Endothelial cell of umbilical vein (primary cell): ENCODE measurements at regions not wholly inside any gene's neighbourhood (a gene's known extent, or its start where the extent isn't known, plus 50 kb on each side); places are given as distances from the start of the nearest gene placed in this dataset.

Experiments used
- CTCF ChIP-seq, 2 donors: IDR thresholded peaks; 1 replicate in 1 of 2; 2 replicates in 1 of 2; pipeline ENCODE4 v1.5.1; 2011; ENCODE audit warnings: low read length in 2 of 2, mild to moderate bottlenecking in 2 of 2, moderate library complexity in 2 of 2, control low read depth in 1 of 2, inconsistent platforms in 1 of 2, low read depth in 1 of 2; ENCODE audit not compliant: insufficient read depth in 1 of 2; ENCODE audit errors: extremely low read depth in 1 of 2
- EZH2 ChIP-seq: IDR thresholded peaks from 2 replicates; pipeline ENCODE4 v1.6.1; 2012; ENCODE audit warnings: borderline replicate concordance, low read depth, mild to moderate bottlenecking, moderate library complexity, low read length, inconsistent platforms; ENCODE audit not compliant: severe bottlenecking
- FOS ChIP-seq: IDR thresholded peaks from 2 replicates; pipeline ENCODE4 v1.6.1; 2011; ENCODE audit warnings: mild to moderate bottlenecking, low read length, moderate library complexity, borderline replicate concordance; ENCODE audit not compliant: insufficient read depth
- JUN ChIP-seq: IDR thresholded peaks from 2 replicates; pipeline ENCODE4 v1.6.1; 2011; ENCODE audit warnings: borderline replicate concordance, low read depth; ENCODE audit not compliant: insufficient read length, insufficient read depth
- MAX ChIP-seq: IDR thresholded peaks from 2 replicates; pipeline ENCODE4 v1.6.1; 2011; ENCODE audit not compliant: insufficient read depth, insufficient read length
- MYC ChIP-seq: IDR thresholded peaks from one replicate; pipeline ENCODE4 v1.6.1; 2011; ENCODE audit warnings: mild to moderate bottlenecking, low read depth, low read length
- POLR2A ChIP-seq: IDR thresholded peaks from 2 replicates; pipeline ENCODE4 v1.6.1; 2012; ENCODE audit warnings: low read depth, mild to moderate bottlenecking, control low read depth, low read length
- POLR2AphosphoS5 ChIP-seq: IDR thresholded peaks from 2 replicates; pipeline ENCODE4 v1.6.1; 2012; ENCODE audit warnings: low read depth, mild to moderate bottlenecking, control low read depth, low read length, moderate library complexity; ENCODE audit not compliant: insufficient read depth

- TF ChIP-seq POLR2A (no peak), CTCF (IDR thresholded peaks at IDR 0.05; ENCODE audit: extremely low read depth in 1 of 2, insufficient read depth in 1 of 2, low read depth in 1 of 2, low read length in 2 of 2) (no peak), POLR2AphosphoS5 (no peak), EZH2 (no peak), MAX (no peak), FOS (no peak), JUN (no peak), MYC (no peak)
Observed at GRCh38 chr18:24995755-24996154, 356.2 kb downstream of the ZNF521 start.
